ENCODE measurements at regions not wholly inside any gene's neighbourhood (a gene's known extent, or its start where the extent isn't known, plus 50 kb on each side); places are given as distances from the start of the nearest gene placed in this dataset.

DNA sequence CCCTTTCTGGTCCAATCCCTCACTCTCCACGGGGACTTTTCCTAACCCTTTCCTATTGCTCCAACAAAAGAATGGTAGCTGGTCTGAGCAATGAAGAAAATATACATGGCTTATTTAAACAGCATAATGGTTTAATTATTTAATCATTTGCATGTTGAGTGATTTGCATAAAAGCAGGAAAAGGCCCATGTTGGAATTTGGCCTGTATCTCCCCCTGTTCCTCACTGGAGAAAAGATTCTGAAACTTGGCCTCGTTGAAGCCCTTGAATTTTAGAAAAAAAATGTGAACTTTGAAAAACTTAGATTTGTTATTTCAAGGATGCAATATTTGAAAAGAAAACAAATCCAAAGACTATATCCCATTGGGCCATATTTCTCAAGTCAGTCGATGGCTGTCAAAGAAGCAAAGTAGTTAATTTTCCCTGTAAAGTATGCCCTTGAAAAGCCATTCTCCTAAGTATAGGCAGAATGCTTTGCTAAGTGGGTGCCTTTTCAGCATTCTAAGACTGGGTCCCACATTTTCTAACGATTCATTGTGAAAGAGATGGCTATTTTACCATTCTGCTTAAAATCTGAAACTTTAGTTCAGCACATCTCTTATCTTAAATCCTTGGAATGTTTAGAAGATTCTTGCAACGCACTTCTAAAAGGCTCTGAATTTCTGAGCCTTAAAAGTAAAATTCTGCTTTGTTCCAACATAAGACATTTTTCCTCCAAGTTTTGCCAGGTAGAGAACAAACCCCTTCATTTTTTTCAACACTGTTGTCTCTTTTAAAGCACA lies 428.8 kb downstream of the ARHGEF28 start:
- no peak for TF ChIP-seq POLR2AphosphoS5 (IDR thresholded peaks at IDR 0.05; ENCODE audit: low read depth, low read length)
- TF ChIP-seq POLR2A (IDR thresholded peaks at IDR 0.05; ENCODE audit: low read depth, low read length) = no peak
- no peak for TF ChIP-seq TAF1 (IDR thresholded peaks at IDR 0.05; ENCODE audit: low read depth, low read length)
- no peak for TF ChIP-seq POU2F2 (IDR thresholded peaks at IDR 0.05; ENCODE audit: low read depth, low read length)
- no peak for TF ChIP-seq SPI1 (IDR thresholded peaks at IDR 0.05; ENCODE audit: low read depth, low read length)

Measured in GM12891 (cell line).